ENCODE measurements at regions not wholly inside any gene's neighbourhood (a gene's known extent, or its start where the extent isn't known, plus 50 kb on each side); places are given as distances from the start of the nearest gene placed in this dataset.

DNA sequence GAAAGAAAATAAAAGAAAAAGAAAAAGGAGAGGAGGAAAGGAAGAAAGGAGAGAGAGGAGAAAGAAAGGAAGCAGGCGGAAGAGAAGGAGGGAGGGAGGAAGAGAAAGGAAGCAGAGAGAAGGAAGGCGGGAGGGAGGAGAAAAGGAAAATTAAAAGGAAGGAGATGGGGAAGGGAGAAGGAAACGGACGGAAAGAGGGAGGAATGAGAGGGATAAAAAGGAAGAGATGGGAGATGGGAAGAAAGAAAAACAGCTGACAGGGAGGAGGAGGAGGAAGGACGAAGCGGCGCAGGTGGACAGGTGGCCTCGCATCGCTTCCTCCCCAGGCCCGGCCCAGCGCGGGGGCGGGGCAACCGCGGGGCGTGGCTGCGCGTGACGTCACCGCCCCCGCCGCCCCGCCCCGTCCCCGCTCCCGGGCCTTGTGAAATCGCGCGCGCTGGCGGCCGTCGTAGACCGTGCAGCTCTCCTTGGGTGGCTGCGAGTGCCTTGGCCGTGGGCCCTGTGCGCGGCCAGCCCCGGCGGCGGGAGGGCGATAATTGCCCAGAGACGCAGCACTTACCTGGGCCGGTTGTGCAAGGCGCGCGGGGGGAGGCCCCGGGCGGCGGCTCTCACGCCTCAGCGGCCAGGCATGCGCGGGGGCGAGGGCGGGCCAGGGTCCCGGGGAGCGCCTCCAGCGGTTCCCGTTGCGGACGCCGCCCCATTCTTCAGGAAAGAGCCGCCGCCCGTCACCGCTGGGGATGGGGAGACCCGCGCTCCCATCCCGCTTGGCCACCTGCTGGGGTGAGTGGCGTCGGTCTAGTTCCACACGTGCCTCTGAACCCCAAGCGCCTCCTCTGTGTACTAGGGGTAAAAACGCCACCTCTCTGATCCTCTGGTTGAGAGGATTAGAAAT lies 49.6 kb upstream of the FOXE1 start (continued):
- TF ChIP-seq GTF2F1 (IDR thresholded peaks at IDR 0.05; ENCODE audit: low read depth, low read length): no peak
- TF ChIP-seq CREM (IDR thresholded peaks at IDR 0.05; ENCODE audit: low read depth): peak; percentile 87
- TF ChIP-seq ZNF57 (CRISPR knock-in tag; IDR thresholded peaks at IDR 0.05): no peak
- peak; percentile 60 for TF ChIP-seq ARHGAP35 (IDR thresholded peaks at IDR 0.05; ENCODE audit: partially characterized antibody)
- TF ChIP-seq, protein P1, sequence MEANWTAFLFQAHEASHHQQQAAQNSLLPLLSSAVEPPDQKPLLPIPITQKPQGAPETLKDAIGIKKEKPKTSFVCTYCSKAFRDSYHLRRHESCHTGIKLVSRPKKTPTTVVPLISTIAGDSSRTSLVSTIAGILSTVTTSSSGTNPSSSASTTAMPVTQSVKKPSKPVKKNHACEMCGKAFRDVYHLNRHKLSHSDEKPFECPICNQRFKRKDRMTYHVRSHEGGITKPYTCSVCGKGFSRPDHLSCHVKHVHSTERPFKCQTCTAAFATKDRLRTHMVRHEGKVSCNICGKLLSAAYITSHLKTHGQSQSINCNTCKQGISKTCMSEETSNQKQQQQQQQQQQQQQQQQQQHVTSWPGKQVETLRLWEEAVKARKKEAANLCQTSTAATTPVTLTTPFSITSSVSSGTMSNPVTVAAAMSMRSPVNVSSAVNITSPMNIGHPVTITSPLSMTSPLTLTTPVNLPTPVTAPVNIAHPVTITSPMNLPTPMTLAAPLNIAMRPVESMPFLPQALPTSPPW (CRISPR knock-in tag; IDR thresholded peaks at IDR 0.05): peak; percentile 98
- TF ChIP-seq, protein P2, sequence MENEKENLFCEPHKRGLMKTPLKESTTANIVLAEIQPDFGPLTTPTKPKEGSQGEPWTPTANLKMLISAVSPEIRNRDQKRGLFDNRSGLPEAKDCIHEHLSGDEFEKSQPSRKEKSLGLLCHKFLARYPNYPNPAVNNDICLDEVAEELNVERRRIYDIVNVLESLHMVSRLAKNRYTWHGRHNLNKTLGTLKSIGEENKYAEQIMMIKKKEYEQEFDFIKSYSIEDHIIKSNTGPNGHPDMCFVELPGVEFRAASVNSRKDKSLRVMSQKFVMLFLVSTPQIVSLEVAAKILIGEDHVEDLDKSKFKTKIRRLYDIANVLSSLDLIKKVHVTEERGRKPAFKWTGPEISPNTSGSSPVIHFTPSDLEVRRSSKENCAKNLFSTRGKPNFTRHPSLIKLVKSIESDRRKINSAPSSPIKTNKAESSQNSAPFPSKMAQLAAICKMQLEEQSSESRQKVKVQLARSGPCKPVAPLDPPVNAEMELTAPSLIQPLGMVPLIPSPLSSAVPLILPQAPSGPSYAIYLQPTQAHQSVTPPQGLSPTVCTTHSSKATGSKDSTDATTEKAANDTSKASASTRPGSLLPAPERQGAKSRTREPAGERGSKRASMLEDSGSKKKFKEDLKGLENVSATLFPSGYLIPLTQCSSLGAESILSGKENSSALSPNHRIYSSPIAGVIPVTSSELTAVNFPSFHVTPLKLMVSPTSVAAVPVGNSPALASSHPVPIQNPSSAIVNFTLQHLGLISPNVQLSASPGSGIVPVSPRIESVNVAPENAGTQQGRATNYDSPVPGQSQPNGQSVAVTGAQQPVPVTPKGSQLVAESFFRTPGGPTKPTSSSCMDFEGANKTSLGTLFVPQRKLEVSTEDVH (IDR thresholded peaks at IDR 0.05; ENCODE audit: low read depth, partially characterized antibody): peak; percentile 43
- no peak for TF ChIP-seq ZNF282 (CRISPR knock-in tag; IDR thresholded peaks at IDR 0.05)
- peak; percentile 79; the same call in 1 of the 2 replicates for TF ChIP-seq PHF21A (IDR thresholded peaks at IDR 0.05; ENCODE audit: borderline replicate concordance, low read depth)
- TF ChIP-seq CBX2 (IDR thresholded peaks at IDR 0.05; ENCODE audit: insufficient read depth, low read length, poor library complexity, severe bottlenecking): no peak
- no peak for TF ChIP-seq SETDB1 (IDR thresholded peaks at IDR 0.05; ENCODE audit: low read length)
- TF ChIP-seq, protein P3, sequence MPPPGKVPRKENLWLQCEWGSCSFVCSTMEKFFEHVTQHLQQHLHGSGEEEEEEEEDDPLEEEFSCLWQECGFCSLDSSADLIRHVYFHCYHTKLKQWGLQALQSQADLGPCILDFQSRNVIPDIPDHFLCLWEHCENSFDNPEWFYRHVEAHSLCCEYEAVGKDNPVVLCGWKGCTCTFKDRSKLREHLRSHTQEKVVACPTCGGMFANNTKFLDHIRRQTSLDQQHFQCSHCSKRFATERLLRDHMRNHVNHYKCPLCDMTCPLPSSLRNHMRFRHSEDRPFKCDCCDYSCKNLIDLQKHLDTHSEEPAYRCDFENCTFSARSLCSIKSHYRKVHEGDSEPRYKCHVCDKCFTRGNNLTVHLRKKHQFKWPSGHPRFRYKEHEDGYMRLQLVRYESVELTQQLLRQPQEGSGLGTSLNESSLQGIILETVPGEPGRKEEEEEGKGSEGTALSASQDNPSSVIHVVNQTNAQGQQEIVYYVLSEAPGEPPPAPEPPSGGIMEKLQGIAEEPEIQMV (tag; conservative IDR thresholded peaks at IDR 0.05; ENCODE audit: low read depth): peak; percentile 74
- TF ChIP-seq TAL1 (IDR thresholded peaks at IDR 0.05): peak; percentile 4; the same call in 1 of the 2 replicates
- TF ChIP-seq ZNF146 (CRISPR knock-in tag; IDR thresholded peaks at IDR 0.05; ENCODE audit: unreplicated experiment): no peak
- peak; percentile 66 for TF ChIP-seq HMGN3 (IDR thresholded peaks at IDR 0.05; ENCODE audit: borderline replicate concordance, extremely low read depth, insufficient read length, low read depth, low read length)
- TF ChIP-seq, protein P4, sequence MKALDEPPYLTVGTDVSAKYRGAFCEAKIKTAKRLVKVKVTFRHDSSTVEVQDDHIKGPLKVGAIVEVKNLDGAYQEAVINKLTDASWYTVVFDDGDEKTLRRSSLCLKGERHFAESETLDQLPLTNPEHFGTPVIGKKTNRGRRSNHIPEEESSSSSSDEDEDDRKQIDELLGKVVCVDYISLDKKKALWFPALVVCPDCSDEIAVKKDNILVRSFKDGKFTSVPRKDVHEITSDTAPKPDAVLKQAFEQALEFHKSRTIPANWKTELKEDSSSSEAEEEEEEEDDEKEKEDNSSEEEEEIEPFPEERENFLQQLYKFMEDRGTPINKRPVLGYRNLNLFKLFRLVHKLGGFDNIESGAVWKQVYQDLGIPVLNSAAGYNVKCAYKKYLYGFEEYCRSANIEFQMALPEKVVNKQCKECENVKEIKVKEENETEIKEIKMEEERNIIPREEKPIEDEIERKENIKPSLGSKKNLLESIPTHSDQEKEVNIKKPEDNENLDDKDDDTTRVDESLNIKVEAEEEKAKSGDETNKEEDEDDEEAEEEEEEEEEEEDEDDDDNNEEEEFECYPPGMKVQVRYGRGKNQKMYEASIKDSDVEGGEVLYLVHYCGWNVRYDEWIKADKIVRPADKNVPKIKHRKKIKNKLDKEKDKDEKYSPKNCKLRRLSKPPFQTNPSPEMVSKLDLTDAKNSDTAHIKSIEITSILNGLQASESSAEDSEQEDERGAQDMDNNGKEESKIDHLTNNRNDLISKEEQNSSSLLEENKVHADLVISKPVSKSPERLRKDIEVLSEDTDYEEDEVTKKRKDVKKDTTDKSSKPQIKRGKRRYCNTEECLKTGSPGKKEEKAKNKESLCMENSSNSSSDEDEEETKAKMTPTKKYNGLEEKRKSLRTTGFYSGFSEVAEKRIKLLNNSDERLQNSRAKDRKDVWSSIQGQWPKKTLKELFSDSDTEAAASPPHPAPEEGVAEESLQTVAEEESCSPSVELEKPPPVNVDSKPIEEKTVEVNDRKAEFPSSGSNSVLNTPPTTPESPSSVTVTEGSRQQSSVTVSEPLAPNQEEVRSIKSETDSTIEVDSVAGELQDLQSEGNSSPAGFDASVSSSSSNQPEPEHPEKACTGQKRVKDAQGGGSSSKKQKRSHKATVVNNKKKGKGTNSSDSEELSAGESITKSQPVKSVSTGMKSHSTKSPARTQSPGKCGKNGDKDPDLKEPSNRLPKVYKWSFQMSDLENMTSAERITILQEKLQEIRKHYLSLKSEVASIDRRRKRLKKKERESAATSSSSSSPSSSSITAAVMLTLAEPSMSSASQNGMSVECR (CRISPR knock-in tag; IDR thresholded peaks at IDR 0.05): no peak
- peak; percentile 35 for TF ChIP-seq BRD9 (IDR thresholded peaks at IDR 0.05; ENCODE audit: low read depth, partially characterized antibody)
- no peak for TF ChIP-seq PURB (CRISPR knock-in tag; IDR thresholded peaks at IDR 0.05; ENCODE audit: low read depth)
